ENCODE measurements at regions not wholly inside any gene's neighbourhood (a gene's known extent, or its start where the extent isn't known, plus 50 kb on each side); places are given as distances from the start of the nearest gene placed in this dataset.

- TF ChIP-seq CTCF (IDR thresholded peaks at IDR 0.05) (no peak), POLR2A (IDR thresholded peaks at IDR 0.05) (no peak)
Measured at GRCh38 chr6:133608620-133609019, 280.3 kb upstream of the TCF21 start.
